ENCODE measurements at regions not wholly inside any gene's neighbourhood (a gene's known extent, or its start where the extent isn't known, plus 50 kb on each side); places are given as distances from the start of the nearest gene placed in this dataset.

- no peaks in the 10 kb centered on the region for H3K36me3 ChIP-seq
- ATAC-seq (no peak), DNase-seq (no peak)
- no peaks in the 10 kb centered on the region for H3K27me3 ChIP-seq
- intact Hi-C loops (cut with DNase I), result no loop called here
- no peak overlapping the region for H3K27ac ChIP-seq
- H3K4me1 ChIP-seq, result no peaks in the 10 kb centered on the region
- TF ChIP-seq CTCF (IDR thresholded peaks at IDR 0.05), result no peak
- no peak overlapping the region for H3K4me3 ChIP-seq
- H3K9me3 ChIP-seq, result no peaks in the 10 kb centered on the region
These were observed 156.6 kb downstream of the AKAIN1 start for GRCh38 chr18:5040476-5040875.

GRCh38 chr18:5036523-5036922 lies 160.5 kb downstream of the AKAIN1 start:
- TF ChIP-seq CTCF (IDR thresholded peaks at IDR 0.05), result no peak
- no peak overlapping the region for H3K4me3 ChIP-seq
- H3K9me3 ChIP-seq, result no peaks in the 10 kb centered on the region
- intact Hi-C loops (cut with DNase I), result no loop called here
- H3K27me3 ChIP-seq, result no peaks in the 10 kb centered on the region
- no peaks in the 10 kb centered on the region for H3K36me3 ChIP-seq
- DNase-seq (no peak), ATAC-seq (no peak)
- no peaks in the 10 kb centered on the region for H3K4me1 ChIP-seq
- H3K27ac ChIP-seq, result no peak overlapping the region

- ATAC-seq, result no peak
- no peak overlapping the region for H3K4me3 ChIP-seq
- intact Hi-C loops (cut with DNase I), result no loop called here
- no peaks in the 10 kb centered on the region for H3K4me1 ChIP-seq
- H3K9me3 ChIP-seq, result no peaks in the 10 kb centered on the region
- TF ChIP-seq CTCF (IDR thresholded peaks at IDR 0.05), result no peak
- no peak overlapping the region for H3K27ac ChIP-seq
- H3K27me3 ChIP-seq, result no peaks in the 10 kb centered on the region
- DNase-seq, result no peak
- H3K36me3 ChIP-seq, result no peaks in the 10 kb centered on the region
These were observed 165.8 kb downstream of the AKAIN1 start for GRCh38 chr18:5031216-5031615.

- no peak for ATAC-seq
- H3K36me3 ChIP-seq, result no peaks in the 10 kb centered on the region
- TF ChIP-seq CTCF (IDR thresholded peaks at IDR 0.05), result no peak
These were observed 166.4 kb downstream of the AKAIN1 start for GRCh38 chr18:5030636-5031035.

GRCh38 chr18:5029592-5029991 lies 167.5 kb downstream of the AKAIN1 start:
- intact Hi-C loops (cut with DNase I), result no loop called here
- no peak for DNase-seq
- H3K27me3 ChIP-seq, result no peaks in the 10 kb centered on the region
- no peak for ATAC-seq
- no peaks in the 10 kb centered on the region for H3K36me3 ChIP-seq
- no peak overlapping the region for H3K27ac ChIP-seq
- H3K4me3 ChIP-seq, result no peak overlapping the region
- H3K4me1 ChIP-seq, result no peaks in the 10 kb centered on the region
- H3K9me3 ChIP-seq, result no peaks in the 10 kb centered on the region
- no peak for TF ChIP-seq CTCF (IDR thresholded peaks at IDR 0.05)

More at GRCh38 chr18:5030636-5031035, 166.4 kb downstream of the AKAIN1 start:
- Histone ChIP-seq H3K4me3 (no peak overlapping the region), H3K9me3 (no peaks in the 10 kb centered on the region), H3K27ac (no peak overlapping the region), H3K4me1 (no peaks in the 10 kb centered on the region), H3K27me3 (no peaks in the 10 kb centered on the region)
- no peak for DNase-seq
- intact Hi-C loops (cut with DNase I), result no loop called here

GRCh38 chr18:5024741-5025140 lies 172.3 kb downstream of the AKAIN1 start:
- intact Hi-C loops (cut with DNase I), result no loop called here
- H3K4me3 ChIP-seq, result no peak overlapping the region
- no peak for TF ChIP-seq CTCF (IDR thresholded peaks at IDR 0.05)
- no peak for ATAC-seq
- no peaks in the 10 kb centered on the region for H3K4me1 ChIP-seq
- no peak for DNase-seq
- no peak overlapping the region for H3K27ac ChIP-seq
- no peaks in the 10 kb centered on the region for H3K9me3 ChIP-seq
- H3K27me3 ChIP-seq, result no peaks in the 10 kb centered on the region
- H3K36me3 ChIP-seq, result no peaks in the 10 kb centered on the region
